Stimulated activated CD4-positive, alpha-beta T cell treated with anti-CD3 and anti-CD28 coated beads, TNF-alpha, amount 100 ng/mL, for 4 hours (primary cell): ENCODE measurements at regions not wholly inside any gene's neighbourhood (a gene's known extent, or its start where the extent isn't known, plus 50 kb on each side); places are given as distances from the start of the nearest gene placed in this dataset.

Experiments used
- DNase-seq, 3 experiments: peaks; one replicate each; pipeline ENCODE4 v3.0.0-alpha.2; 2020; ENCODE audit warnings: low read depth in 3 of 3

GRCh38 chr9:79377339-79377855 is 194.4 kb upstream of the TLE4 start:
- no peak for DNase-seq

- no peak for DNase-seq
Measured at GRCh38 chr9:79378107-79378506, 193.7 kb upstream of the TLE4 start.

GRCh38 chr9:79382044-79382443 is 189.7 kb upstream of the TLE4 start:
- no peak for DNase-seq

- DNase-seq = no peak
Measured at GRCh38 chr9:79382458-79382857, 189.3 kb upstream of the TLE4 start.

- DNase-seq = no peak
Measured at GRCh38 chr9:79383096-79383495, 188.7 kb upstream of the TLE4 start.

- DNase-seq = no peak
Measured at GRCh38 chr9:79384091-79384490, 187.7 kb upstream of the TLE4 start.

- DNase-seq = no peak
Measured at GRCh38 chr9:79384501-79384900, 187.3 kb upstream of the TLE4 start.

GRCh38 chr9:79387101-79387835 is 184.5 kb upstream of the TLE4 start:
- no peak for DNase-seq

GRCh38 chr9:79390077-79390698 is 181.6 kb upstream of the TLE4 start:
- DNase-seq = no peak

- DNase-seq = no peak
Measured at GRCh38 chr9:79390781-79391770, 180.7 kb upstream of the TLE4 start.

- no peak for DNase-seq
Measured at GRCh38 chr9:79395228-79395627, 176.5 kb upstream of the TLE4 start.

- no peak for DNase-seq
Measured at GRCh38 chr9:79395755-79396154, 176.0 kb upstream of the TLE4 start.

- no peak for DNase-seq
Measured at GRCh38 chr9:79396168-79396567, 175.6 kb upstream of the TLE4 start.

GRCh38 chr9:79403495-79403894 is 168.3 kb upstream of the TLE4 start:
- no peak for DNase-seq

GRCh38 chr9:79408200-79408599 is 163.6 kb upstream of the TLE4 start:
- no peak for DNase-seq

- DNase-seq = no peak
Measured at GRCh38 chr9:79408617-79409016, 163.1 kb upstream of the TLE4 start.

GRCh38 chr9:79409182-79409823 is 162.5 kb upstream of the TLE4 start:
- DNase-seq = no peak

- no peak for DNase-seq
Measured at GRCh38 chr9:79425840-79426239, 145.9 kb upstream of the TLE4 start.

- no peak for DNase-seq
Measured at GRCh38 chr9:79428422-79428821, 143.3 kb upstream of the TLE4 start.

- no peak for DNase-seq
Measured at GRCh38 chr9:79430619-79431018, 141.1 kb upstream of the TLE4 start.

- DNase-seq = no peak
Measured at GRCh38 chr9:79431019-79431679, 140.6 kb upstream of the TLE4 start.
